KMS-11 (cell line): ENCODE measurements at regions not wholly inside any gene's neighbourhood (a gene's known extent, or its start where the extent isn't known, plus 50 kb on each side); places are given as distances from the start of the nearest gene placed in this dataset.

Experiments used
- H2AFZ ChIP-seq: fragments of 200-600 bp; sonication (generic); 2 replicates; pipeline ENCODE4 v1.6.1; 2016; ENCODE audit warnings: antibody characterized with exemption, mixed run types, low read depth
- H3K27ac ChIP-seq: fragments of 200-600 bp; sonication (generic); 2 replicates; pipeline ENCODE4 v1.6.1; 2016; ENCODE audit warnings: mild to moderate bottlenecking, mixed run types
- H3K27me3 ChIP-seq: fragments of 200-600 bp; sonication (generic); 2 replicates; pipeline ENCODE4 v1.6.1; 2017; ENCODE audit warnings: mild to moderate bottlenecking, low read depth, mixed run types, moderate library complexity; ENCODE audit not compliant: insufficient read depth
- H3K36me3 ChIP-seq: fragments of 200-600 bp; sonication (generic); 2 replicates; pipeline ENCODE4 v1.6.1; 2017; ENCODE audit warnings: mild to moderate bottlenecking, mixed run types; ENCODE audit not compliant: insufficient read depth
- H3K4me1 ChIP-seq: fragments of 200-600 bp; sonication (generic); 2 replicates; pipeline ENCODE4 v1.6.1; 2016; ENCODE audit warnings: mild to moderate bottlenecking, low read depth, mixed run types; ENCODE audit not compliant: poor library complexity, severe bottlenecking
- H3K4me2 ChIP-seq: fragments of 200-600 bp; sonication (generic); 2 replicates; pipeline ENCODE4 v1.7.0; 2016; ENCODE audit warnings: mild to moderate bottlenecking, mixed run types
- H3K4me3 ChIP-seq: fragments of 200-600 bp; sonication (generic); IDR thresholded peaks from 2 replicates; pipeline ENCODE4 v1.6.1; 2017; ENCODE audit warnings: low read depth, low read length, mixed read lengths; ENCODE audit not compliant: insufficient read depth
- H3K79me2 ChIP-seq: fragments of 200-600 bp; sonication (generic); 2 replicates; pipeline ENCODE4 v1.6.1; 2016; ENCODE audit warnings: low read depth, mixed run types; ENCODE audit not compliant: insufficient read depth
- H3K9ac ChIP-seq: fragments of 200-600 bp; sonication (generic); 2 replicates; pipeline ENCODE4 v1.6.1; 2016; ENCODE audit warnings: mild to moderate bottlenecking, mixed run types
- H4K20me1 ChIP-seq: fragments of 200-600 bp; sonication (generic); 2 replicates; pipeline ENCODE4 v1.6.1; 2016; ENCODE audit warnings: mild to moderate bottlenecking, mixed run types; ENCODE audit not compliant: insufficient read depth
- CTCF ChIP-seq: fragments of 200-600 bp; sonication (generic); conservative IDR thresholded peaks from 2 replicates; pipeline ENCODE4 v1.6.1; 2017; ENCODE audit warnings: low read depth, mild to moderate bottlenecking, antibody characterized with exemption, low read length, moderate library complexity, mixed read lengths

GRCh38 chr3:64900156-64900555 is 212.4 kb upstream of the ADAMTS9 start:
- H3K4me3 ChIP-seq: no peak overlapping the region
- no peak overlapping the region for H3K9ac ChIP-seq
- TF ChIP-seq CTCF: no peak
- no peaks in the 10 kb centered on the region for H3K4me1 ChIP-seq
- H4K20me1 ChIP-seq: no peaks in the 10 kb centered on the region
- no peaks in the 10 kb centered on the region for H3K27me3 ChIP-seq
- H3K79me2 ChIP-seq: no peaks in the 10 kb centered on the region
- H3K36me3 ChIP-seq: no peaks in the 10 kb centered on the region
- no peak overlapping the region for H3K4me2 ChIP-seq
- no peak overlapping the region for H3K27ac ChIP-seq
- no peak overlapping the region for H2AFZ ChIP-seq

GRCh38 chr3:64898941-64899340 is 211.1 kb upstream of the ADAMTS9 start:
- Histone ChIP-seq H3K27ac (no peak overlapping the region), H3K4me2 (no peak overlapping the region), H2AFZ (no peak overlapping the region), H3K27me3 (no peaks in the 10 kb centered on the region), H3K9ac (no peak overlapping the region), H3K79me2 (no peaks in the 10 kb centered on the region), H3K4me1 (no peaks in the 10 kb centered on the region), H3K36me3 (no peaks in the 10 kb centered on the region), H3K4me3 (no peak overlapping the region), H4K20me1 (no peaks in the 10 kb centered on the region)
- no peak for TF ChIP-seq CTCF

GRCh38 chr3:64895991-64896895 is 208.4 kb upstream of the ADAMTS9 start:
- H3K27me3 ChIP-seq: no peaks in the 10 kb centered on the region
- H3K9ac ChIP-seq: no peak overlapping the region
- H2AFZ ChIP-seq: no peak overlapping the region

More at GRCh38 chr3:64895991-64896895, 208.4 kb upstream of the ADAMTS9 start:
- H4K20me1 ChIP-seq: no peaks in the 10 kb centered on the region
- no peak overlapping the region for H3K27ac ChIP-seq
- no peaks in the 10 kb centered on the region for H3K79me2 ChIP-seq
- H3K4me3 ChIP-seq: no peak overlapping the region
- no peak for TF ChIP-seq CTCF
- H3K4me2 ChIP-seq: no peak overlapping the region
- no peaks in the 10 kb centered on the region for H3K36me3 ChIP-seq
- H3K4me1 ChIP-seq: no peaks in the 10 kb centered on the region
